ENCODE measurements at regions not wholly inside any gene's neighbourhood (a gene's known extent, or its start where the extent isn't known, plus 50 kb on each side); places are given as distances from the start of the nearest gene placed in this dataset.
"Not testable (repeated sequence)": the region's sequence is repeated elsewhere in the genome, so short reads cannot be mapped to it uniquely, and the experiment has no call there.

DNA sequence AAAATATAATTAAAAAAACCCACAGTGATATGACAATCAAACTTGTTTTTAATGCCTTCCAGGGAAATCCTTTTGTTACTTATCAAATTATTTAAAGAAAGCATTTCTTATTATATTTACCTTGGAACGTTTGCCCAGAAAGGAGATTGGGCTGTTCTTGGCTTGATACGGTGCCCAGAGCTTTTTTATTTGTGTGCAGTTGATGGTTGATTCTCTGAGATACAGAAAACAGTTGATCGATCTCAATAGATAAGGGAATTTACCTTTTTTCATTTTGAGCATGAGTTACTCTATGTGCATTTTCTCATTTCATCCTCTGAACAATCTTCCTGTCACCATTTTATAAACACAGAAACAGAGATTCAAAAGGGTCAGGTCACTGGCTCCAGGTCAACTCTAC lies 72.5 kb upstream of the NEDD9 start:
- peaks cover 66% of the 10 kb centered on the region for H3K36me3 Mint-ChIP-seq (ENCODE audit: low read depth)
- no peaks in the 10 kb centered on the region for H3K27me3 Mint-ChIP-seq
- H3K9me3 Mint-ChIP-seq (ENCODE audit: low read depth), result peaks cover 8% of the 10 kb centered on the region
- H3K4me3 Mint-ChIP-seq, result no peak overlapping the region
- intact Hi-C loops (cut with DNase I, micrococcal nuclease), result no loop called here
- ATAC-seq (no peak), DNase-seq (no peak)
- H3K4me1 Mint-ChIP-seq, result peaks cover 28% of the 10 kb centered on the region
- POLR2A ChIA-PET, result no interaction called here
- CTCF ChIA-PET, result no interaction called here
- H3K27ac Mint-ChIP-seq, result no peak overlapping the region

DNA sequence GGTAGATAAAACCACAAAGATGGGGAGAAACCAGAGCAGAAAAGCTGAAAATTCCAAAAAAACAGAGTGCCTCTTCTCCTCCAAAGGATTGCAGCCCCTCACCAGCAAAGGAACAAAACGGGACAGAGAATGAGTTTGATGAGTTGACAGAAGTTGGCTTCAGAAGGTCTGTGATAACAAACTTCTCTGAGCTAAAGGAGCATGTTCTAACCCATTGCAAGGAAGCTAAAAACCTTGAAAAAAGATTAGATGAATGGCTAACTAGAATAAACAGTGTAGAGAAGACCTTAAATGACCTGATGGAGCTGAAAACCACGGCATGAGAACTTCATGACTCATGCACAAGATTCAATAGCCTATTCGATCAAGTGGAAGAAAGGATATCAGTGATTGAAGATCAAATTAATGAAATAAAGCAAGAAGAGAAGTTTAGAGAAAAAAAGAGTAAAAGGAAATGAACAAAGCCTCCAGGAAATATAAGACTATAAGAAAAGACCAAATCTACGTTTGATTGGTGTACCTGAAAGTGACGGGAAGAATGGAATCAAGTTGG lies 67.5 kb upstream of the NEDD9 start:
- CTCF ChIA-PET; POLR2A ChIA-PET; H3K4me3 Mint-ChIP-seq; intact Hi-C loops (cut with DNase I, micrococcal nuclease); H3K27me3 Mint-ChIP-seq; DNase-seq; ATAC-seq; H3K27ac Mint-ChIP-seq: not testable (repeated sequence)
- peaks cover 31% of the 10 kb centered on the region for H3K4me1 Mint-ChIP-seq
- H3K9me3 Mint-ChIP-seq (ENCODE audit: low read depth), result peaks cover 10% of the 10 kb centered on the region
- H3K36me3 Mint-ChIP-seq (ENCODE audit: low read depth), result peaks cover 73% of the 10 kb centered on the region

DNA sequence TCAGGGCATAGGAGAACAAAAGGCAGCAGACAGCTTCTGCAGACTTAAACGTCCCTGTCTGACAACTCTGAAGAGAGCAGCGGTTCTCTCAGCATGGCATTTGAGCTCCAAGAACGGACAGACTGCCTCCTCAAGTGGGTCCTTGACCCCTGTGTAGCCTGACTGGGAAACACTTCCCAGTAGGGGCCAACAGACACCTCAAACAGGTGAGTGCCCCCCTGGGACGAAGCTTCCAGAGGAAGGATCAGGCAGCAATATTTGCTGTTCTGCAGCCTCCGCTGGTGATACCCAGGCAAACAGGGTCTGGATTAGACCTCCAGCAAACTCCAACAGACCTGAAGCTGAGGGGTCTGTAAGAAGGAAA lies 66.9 kb upstream of the NEDD9 start:
- Mint-ChIP-seq H3K36me3 (ENCODE audit: low read depth) (peaks cover 71% of the 10 kb centered on the region), H3K4me1 (peaks cover 30% of the 10 kb centered on the region), H3K9me3 (ENCODE audit: low read depth) (peaks cover 10% of the 10 kb centered on the region)
- POLR2A ChIA-PET; intact Hi-C loops (cut with DNase I, micrococcal nuclease); H3K27me3 Mint-ChIP-seq; H3K4me3 Mint-ChIP-seq; ATAC-seq; H3K27ac Mint-ChIP-seq; CTCF ChIA-PET; DNase-seq: not testable (repeated sequence)

- Mint-ChIP-seq H3K9me3 (ENCODE audit: low read depth) (peaks cover 10% of the 10 kb centered on the region), H3K27ac (no peak overlapping the region), H3K4me3 (no peak overlapping the region), H3K27me3 (no peaks in the 10 kb centered on the region), H3K36me3 (ENCODE audit: low read depth) (peaks cover 70% of the 10 kb centered on the region), H3K4me1 (peaks cover 31% of the 10 kb centered on the region)
- intact Hi-C loops (cut with DNase I, micrococcal nuclease), result no loop called here
- ATAC-seq, result no peak
- POLR2A ChIA-PET, result no interaction called here
- CTCF ChIA-PET, result interaction anchor here (0.6 to 1.8 kb wide), 2 partner anchors 8 to 18 kb away, joined by 3 read pairs; no protein-coding TSS in a partner anchor
- DNase-seq, result no peak
Observed at GRCh38 chr6:11298651-11299420, 66.4 kb upstream of the NEDD9 start.

DNA sequence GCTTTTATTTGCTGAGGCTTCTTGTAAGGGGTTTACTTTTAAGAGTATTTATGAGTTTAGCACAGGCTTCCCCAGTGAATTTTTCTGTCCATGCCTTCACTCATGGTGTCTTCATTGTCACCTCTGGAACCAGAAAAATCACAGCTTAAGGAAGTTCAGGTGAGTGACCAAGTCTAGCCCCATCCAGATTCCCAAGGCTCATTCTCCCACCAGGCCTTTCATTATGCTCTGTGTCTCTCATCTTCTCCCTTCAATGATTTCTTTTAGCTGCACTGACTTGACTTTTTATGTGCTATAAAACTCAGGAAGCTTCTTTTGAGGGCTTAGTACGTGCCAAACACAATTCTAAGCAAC lies 64.9 kb upstream of the NEDD9 start:
- ChIA-PET POLR2A (interaction anchor here (0.9 kb wide), 1 partner anchor 19 kb away, joined by 4 read pairs; no protein-coding TSS in a partner anchor), CTCF (interaction anchor here (0.6 to 1.8 kb wide), 5 partner anchors 19 to 286 kb away, joined by 3 to 4 read pairs (median 3); no protein-coding TSS in a partner anchor)
- no peak overlapping the region for H3K4me3 Mint-ChIP-seq
- DNase-seq (no peak), ATAC-seq (no peak)
- H3K27me3 Mint-ChIP-seq, result no peaks in the 10 kb centered on the region
- H3K4me1 Mint-ChIP-seq, result peaks cover 33% of the 10 kb centered on the region
- intact Hi-C loops (cut with DNase I, micrococcal nuclease), result no loop called here
- H3K27ac Mint-ChIP-seq, result peak overlapping the region; percentile 7
- peaks cover 65% of the 10 kb centered on the region for H3K36me3 Mint-ChIP-seq (ENCODE audit: low read depth)
- peaks cover 10% of the 10 kb centered on the region for H3K9me3 Mint-ChIP-seq (ENCODE audit: low read depth)

DNA sequence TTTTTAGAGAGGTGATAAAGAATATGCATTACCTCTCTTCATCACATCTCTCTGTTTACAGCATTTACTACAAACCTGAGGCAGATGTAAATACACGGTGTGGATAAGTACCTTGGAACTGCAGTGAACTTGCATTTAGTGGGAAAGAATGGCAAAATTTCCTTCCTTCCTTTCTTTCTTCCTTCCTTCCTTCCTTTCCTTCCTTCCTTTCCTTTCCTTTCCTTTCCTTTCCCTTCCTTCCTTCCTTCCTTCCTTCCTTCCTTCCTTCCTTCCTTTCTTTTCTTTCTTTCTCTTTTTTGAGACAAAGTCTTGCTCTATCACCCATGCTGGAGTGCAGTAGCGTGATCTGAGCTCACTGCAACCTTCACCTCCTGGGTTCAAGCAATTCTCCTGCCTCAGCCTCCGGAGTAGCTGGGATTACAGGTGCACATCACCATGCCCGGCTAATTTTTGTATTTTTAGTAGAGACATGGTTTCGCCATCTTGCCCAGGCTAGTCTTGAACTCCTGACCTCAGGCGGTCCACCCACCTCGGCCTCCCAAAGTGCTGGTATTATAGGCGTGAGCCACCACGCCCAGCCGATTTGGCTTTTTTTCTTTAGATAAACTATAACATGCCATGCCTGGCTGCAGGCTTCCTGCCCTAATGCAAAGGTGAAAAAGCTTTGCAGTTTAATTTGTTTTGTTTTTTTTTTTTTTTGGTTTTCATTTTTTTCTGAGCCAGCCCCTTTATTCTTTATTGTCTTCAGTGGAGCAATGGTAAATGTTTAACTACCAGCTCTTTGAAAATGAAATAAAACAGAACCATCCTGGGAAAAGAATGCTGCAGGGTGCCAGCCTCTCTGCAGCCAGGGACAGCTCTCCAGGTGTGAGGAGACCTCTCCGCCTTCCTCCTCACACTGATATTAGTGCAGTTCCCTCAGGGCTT lies 64.2 kb upstream of the NEDD9 start:
- H3K4me1 Mint-ChIP-seq, result peaks cover 37% of the 10 kb centered on the region
- no peak overlapping the region for H3K4me3 Mint-ChIP-seq
- intact Hi-C loops (cut with DNase I, micrococcal nuclease), result no loop called here
- CTCF ChIA-PET, result interaction anchor here (0.7 to 1.8 kb wide), 4 partner anchors 18 to 84 kb away, joined by 3 to 4 read pairs (median 3); no protein-coding TSS in a partner anchor
- POLR2A ChIA-PET, result interaction anchor here (0.9 kb wide), 1 partner anchor 19 kb away, joined by 4 read pairs; no protein-coding TSS in a partner anchor
- H3K9me3 Mint-ChIP-seq (ENCODE audit: low read depth), result peaks cover 8% of the 10 kb centered on the region
- H3K27ac Mint-ChIP-seq, result no peak overlapping the region
- no peak for DNase-seq
- H3K36me3 Mint-ChIP-seq (ENCODE audit: low read depth), result peaks cover 64% of the 10 kb centered on the region
- no peaks in the 10 kb centered on the region for H3K27me3 Mint-ChIP-seq
- no peak for ATAC-seq

DNA sequence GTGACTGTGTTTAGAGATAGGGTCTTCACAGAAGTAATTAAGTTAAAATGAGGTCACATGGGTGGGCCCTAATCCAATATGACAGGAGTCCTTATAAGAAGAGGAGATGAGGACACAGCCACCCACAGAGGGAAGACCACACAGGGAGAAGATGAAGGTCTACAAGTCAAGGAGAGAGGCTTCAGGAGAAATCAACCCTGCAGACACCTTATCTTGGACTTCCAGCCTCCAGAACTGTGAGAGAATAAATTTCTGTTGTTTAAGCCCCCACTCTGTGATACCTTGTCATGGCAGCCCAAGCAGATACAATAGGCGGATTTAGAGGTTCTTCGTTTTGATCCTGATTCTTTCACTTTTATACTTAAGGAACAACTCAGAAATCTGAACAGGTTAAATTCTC lies 63.5 kb upstream of the NEDD9 start:
- ATAC-seq, result no peak

DNA sequence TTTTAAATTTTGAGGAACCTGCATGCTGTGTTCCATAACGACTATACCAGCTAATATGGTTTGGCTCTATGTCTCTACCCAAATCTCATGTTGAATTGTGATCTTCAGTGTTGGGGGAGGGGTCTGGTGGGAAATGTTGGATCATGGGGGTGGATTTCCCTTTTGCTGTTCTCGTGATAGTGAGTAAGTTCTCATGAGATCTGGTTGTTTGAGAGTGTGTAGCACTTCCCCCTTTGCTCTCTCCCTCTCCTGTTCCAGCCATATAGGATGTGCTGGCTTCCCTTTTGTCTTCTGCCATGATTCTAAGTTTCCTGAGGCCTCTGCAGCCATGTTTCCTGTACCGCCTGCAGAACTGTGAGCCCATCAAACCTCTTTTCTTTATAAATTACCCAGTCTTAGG lies 61.8 kb upstream of the NEDD9 start:
- intact Hi-C loops (cut with DNase I, micrococcal nuclease), result no loop called here
- ATAC-seq, result no peak
- POLR2A ChIA-PET, result no interaction called here

More for the DNA sequence above, 63.5 kb upstream of the NEDD9 start:
- POLR2A ChIA-PET, result no interaction called here
- no peak for DNase-seq
- Mint-ChIP-seq H3K36me3 (ENCODE audit: low read depth) (peaks cover 60% of the 10 kb centered on the region), H3K4me1 (peaks cover 36% of the 10 kb centered on the region), H3K9me3 (ENCODE audit: low read depth) (peaks cover 4% of the 10 kb centered on the region), H3K27ac (no peak overlapping the region), H3K4me3 (no peak overlapping the region), H3K27me3 (no peaks in the 10 kb centered on the region)
- CTCF ChIA-PET, result no interaction called here
- intact Hi-C loops (cut with DNase I, micrococcal nuclease), result no loop called here

DNA sequence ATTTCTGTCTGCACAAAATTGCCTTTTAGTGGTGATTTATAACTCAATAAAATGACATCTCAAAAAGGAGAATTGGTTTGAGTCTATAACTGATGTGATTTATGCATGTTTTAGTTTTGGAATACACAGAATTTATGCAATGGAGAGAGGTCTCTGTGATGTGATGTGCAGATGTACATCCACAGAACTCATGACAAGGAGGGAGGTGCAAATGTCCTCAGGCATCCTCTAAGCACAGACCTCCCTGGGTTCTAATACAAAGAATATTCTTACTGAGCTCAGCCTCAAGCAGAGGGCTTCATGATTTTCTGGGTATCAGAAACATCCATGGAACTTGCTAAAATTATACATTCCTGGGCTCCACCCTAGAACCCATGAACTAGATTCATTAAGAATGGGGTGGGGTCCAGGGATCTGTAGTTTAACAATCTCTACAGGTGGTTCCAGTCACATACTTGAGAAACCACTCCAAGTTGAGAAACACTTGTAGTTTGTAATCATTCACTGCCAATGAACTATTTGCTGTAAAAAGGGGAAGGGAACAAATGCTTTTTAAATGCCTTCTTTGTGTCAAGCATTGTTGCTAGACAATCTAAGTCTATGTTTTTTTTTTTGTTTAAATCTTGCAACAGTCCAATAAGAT lies 60.2 kb upstream of the NEDD9 start:
- ChIA-PET POLR2A (interaction anchor here (0.6 kb wide), 1 partner anchor 168 kb away, joined by 3 read pairs; no protein-coding TSS in a partner anchor), CTCF (interaction anchor here (0.7 to 1.7 kb wide), 4 partner anchors 14 to 203 kb away, joined by 3 to 4 read pairs (median 4); no protein-coding TSS in a partner anchor)
- Mint-ChIP-seq H3K27me3 (no peaks in the 10 kb centered on the region), H3K36me3 (ENCODE audit: low read depth) (peaks cover 59% of the 10 kb centered on the region), H3K4me3 (no peak overlapping the region), H3K4me1 (peaks cover 16% of the 10 kb centered on the region), H3K27ac (no peak overlapping the region), H3K9me3 (ENCODE audit: low read depth) (peaks cover 2% of the 10 kb centered on the region)
- no peak for DNase-seq
- no peak for ATAC-seq
- intact Hi-C loops (cut with DNase I, micrococcal nuclease), result no loop called here

More for the DNA sequence above, 61.8 kb upstream of the NEDD9 start:
- H3K27ac Mint-ChIP-seq, result no peak overlapping the region
- DNase-seq, result no peak
- H3K4me1 Mint-ChIP-seq, result peaks cover 22% of the 10 kb centered on the region
- H3K9me3 Mint-ChIP-seq (ENCODE audit: low read depth), result peaks cover 2% of the 10 kb centered on the region
- CTCF ChIA-PET, result no interaction called here
- H3K36me3 Mint-ChIP-seq (ENCODE audit: low read depth), result peaks cover 52% of the 10 kb centered on the region
- H3K27me3 Mint-ChIP-seq, result no peaks in the 10 kb centered on the region
- no peak overlapping the region for H3K4me3 Mint-ChIP-seq

- Mint-ChIP-seq H3K27me3 (no peaks in the 10 kb centered on the region), H3K9me3 (ENCODE audit: low read depth) (peaks cover 2% of the 10 kb centered on the region), H3K4me1 (peaks cover 16% of the 10 kb centered on the region), H3K27ac (peak overlapping the region; percentile 24), H3K4me3 (no peak overlapping the region), H3K36me3 (ENCODE audit: low read depth) (peaks cover 55% of the 10 kb centered on the region)
- DNase-seq, result no peak
- ChIA-PET POLR2A (interaction anchor here (0.6 kb wide), 1 partner anchor 169 kb away, joined by 3 read pairs; no protein-coding TSS in a partner anchor), CTCF (interaction anchor here (0.7 to 1.7 kb wide), 4 partner anchors 14 to 204 kb away, joined by 3 to 4 read pairs (median 4); no protein-coding TSS in a partner anchor)
- ATAC-seq, result no peak
- intact Hi-C loops (cut with DNase I, micrococcal nuclease), result no loop called here
Observed at GRCh38 chr6:11292091-11292490, 59.6 kb upstream of the NEDD9 start.

DNA sequence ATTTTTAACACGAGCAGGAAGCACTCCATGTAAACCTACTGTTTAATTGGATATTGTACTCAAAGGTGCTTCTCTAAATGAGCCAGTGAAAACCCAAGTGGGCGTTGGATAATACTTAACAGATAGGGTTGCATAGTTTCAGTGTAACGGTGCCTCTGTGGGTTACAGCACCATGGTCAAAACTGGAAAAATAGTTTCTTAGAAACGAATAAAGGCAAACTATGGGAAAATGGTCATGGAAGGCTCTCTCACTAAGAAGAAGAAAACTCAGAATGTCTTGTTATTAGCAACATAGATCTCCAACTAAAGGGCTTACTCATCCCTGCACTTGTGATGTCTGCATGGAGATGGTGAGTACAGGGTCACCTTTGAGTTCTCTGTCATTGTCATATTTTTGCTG lies 59.1 kb upstream of the NEDD9 start:
- peaks cover 16% of the 10 kb centered on the region for H3K4me1 Mint-ChIP-seq
- POLR2A ChIA-PET, result no interaction called here
- H3K36me3 Mint-ChIP-seq (ENCODE audit: low read depth), result peaks cover 55% of the 10 kb centered on the region
- no peaks in the 10 kb centered on the region for H3K27me3 Mint-ChIP-seq
- peaks cover 2% of the 10 kb centered on the region for H3K9me3 Mint-ChIP-seq (ENCODE audit: low read depth)
- CTCF ChIA-PET, result interaction anchor here (1.1 to 1.7 kb wide), 3 partner anchors 13 to 204 kb away, joined by 3 to 4 read pairs (median 4); no protein-coding TSS in a partner anchor
- intact Hi-C loops (cut with DNase I, micrococcal nuclease), result loop anchor here (1.0 kb wide), 1 partner anchor 27 kb away; no protein-coding TSS in a partner anchor
- no peak overlapping the region for H3K4me3 Mint-ChIP-seq
- ATAC-seq, result peak; percentile 91
- H3K27ac Mint-ChIP-seq, result peak overlapping the region; percentile 49
- peak; percentile 27 for DNase-seq
